Heart right ventricle (tissue), 16 donors: ENCODE measurements at regions not wholly inside any gene's neighbourhood (a gene's known extent, or its start where the extent isn't known, plus 50 kb on each side); places are given as distances from the start of the nearest gene placed in this dataset.

ENCODE experiments used
- ATAC-seq, 8 donors: fragments of 200-7000 bp; cut with Tn5 transposase; one replicate each; pipeline ENCODE4 v1.9.1; 2020; ENCODE audit warnings: mild to moderate bottlenecking in 8 of 8, moderate library complexity in 8 of 8, moderate number of reproducible peaks in 1 of 8
- DNase-seq, 2 donors: peaks; one replicate each; pipeline ENCODE4 v3.0.0-alpha.2; 2020
- H3K27ac ChIP-seq, 10 donors: fragments of 200-600 bp; sonication (generic) in 2 of 10; one replicate each; pipeline versions ENCODE4 v1.5.0 to v1.8.0; 2020 to 2022; ENCODE audit warnings: mild to moderate bottlenecking in 3 of 10
- H3K27me3 ChIP-seq, 7 donors: fragments of 200-600 bp; one replicate each; pipeline ENCODE4 v1.8.0; 2021 to 2022; ENCODE audit warnings: mild to moderate bottlenecking in 2 of 7
- H3K36me3 ChIP-seq, 9 donors: fragments of 200-600 bp; sonication (generic) in 1 of 9; one replicate each; pipeline versions ENCODE4 v1.5.0 to v1.8.0; 2020 to 2022; ENCODE audit warnings: mild to moderate bottlenecking in 2 of 9
- H3K4me1 ChIP-seq, 9 donors: fragments of 200-600 bp; sonication (generic) in 1 of 9; one replicate each; pipeline versions ENCODE4 v1.5.0 to v1.8.0; 2020 to 2022; ENCODE audit warnings: mild to moderate bottlenecking in 4 of 9
- H3K4me3 ChIP-seq, 10 donors: fragments of 200-600 bp; sonication (generic) in 2 of 10; one replicate each; pipeline versions ENCODE4 v1.5.0 to v1.8.0; 2020 to 2022; ENCODE audit warnings: mild to moderate bottlenecking in 7 of 10, moderate library complexity in 2 of 10
- H3K9me3 ChIP-seq, 11 donors: fragments of 200-600 bp in 10 of 11; sonication (generic) in 2 of 11; one replicate each; pipeline versions ENCODE4 v1.5.0 to v1.8.0; 2013 to 2022; ENCODE audit warnings: mild to moderate bottlenecking in 2 of 11, control low read depth in 1 of 11, moderate library complexity in 1 of 11
- WGBS, 2 donors: extraction: QIAGEN DNeasy Blood & Tissue Kit; methylation state at CpG; one replicate each; pipeline ENCODE4 v1.1.7; 2013; ENCODE audit warnings: inconsistent platforms in 1 of 2; 5-methylcytosine and 5-hydroxymethylcytosine counted together
- intact Hi-C, 10 donors: fragments of 100-400 bp; cut with DNase I; formaldehyde crosslinking; loops; one replicate each; pipeline versions ENCODE4 v1.11.1 to v1.14.2; 2022
- TF ChIP-seq, protein P1 (sequence below), 9 donors: fragments of 200-600 bp; sonication (generic) in 2 of 9; IDR thresholded peaks; one replicate each; pipeline versions ENCODE4 v1.5.0 to v1.8.0; 2021 to 2022; ENCODE audit warnings: antibody characterized with exemption in 9 of 9, mild to moderate bottlenecking in 5 of 9, moderate library complexity in 1 of 9
- donor health status: Arrhythmogenic right ventricular cardiomyopathy.
- donor health status: ischemic (EF 13 %, LVEDD 7.1; RV severe dilation, severe dysfunction).
- donor health status: healthy with polysubstance abuse.
- donor health status: DM: no; HTN: yes; CAD: no.
- donor health status: DM: no; HTN: no; CAD: no.
- donor health status: ischemic (EF 25% LVEDD 6.9; RV normal size, moderate dysfunction).
- donor health status: ischemic (EF 25% LVEDD 5.7; RV mildly dilated, moderate dysfunction).
- donor health status: healthy.
- donor health status: DM: yes; HTN: yes; CAD: no.
- donor health status: Ischemic cardiomyopathy.
- donor health status: ischemic (EF 35%, LVEDD 5.7; RV mildly dilated, moderate dysfunction).
- donor health status: nonischemic (EF 11% LVEDD 7.7; RV severe dilation, severe dysfunction).
- donor health status: DM: yes; HTN: yes; CAD: no.
- donor health status: PGD.
- donor health status: ischemic (EF 29% LVEDD 5.4; RV normal size, mild dysfunction).
- donor health status: nonischemic (EF 23%, LVEDD 6.1; RV moderate dilation, normal function).

DNA sequence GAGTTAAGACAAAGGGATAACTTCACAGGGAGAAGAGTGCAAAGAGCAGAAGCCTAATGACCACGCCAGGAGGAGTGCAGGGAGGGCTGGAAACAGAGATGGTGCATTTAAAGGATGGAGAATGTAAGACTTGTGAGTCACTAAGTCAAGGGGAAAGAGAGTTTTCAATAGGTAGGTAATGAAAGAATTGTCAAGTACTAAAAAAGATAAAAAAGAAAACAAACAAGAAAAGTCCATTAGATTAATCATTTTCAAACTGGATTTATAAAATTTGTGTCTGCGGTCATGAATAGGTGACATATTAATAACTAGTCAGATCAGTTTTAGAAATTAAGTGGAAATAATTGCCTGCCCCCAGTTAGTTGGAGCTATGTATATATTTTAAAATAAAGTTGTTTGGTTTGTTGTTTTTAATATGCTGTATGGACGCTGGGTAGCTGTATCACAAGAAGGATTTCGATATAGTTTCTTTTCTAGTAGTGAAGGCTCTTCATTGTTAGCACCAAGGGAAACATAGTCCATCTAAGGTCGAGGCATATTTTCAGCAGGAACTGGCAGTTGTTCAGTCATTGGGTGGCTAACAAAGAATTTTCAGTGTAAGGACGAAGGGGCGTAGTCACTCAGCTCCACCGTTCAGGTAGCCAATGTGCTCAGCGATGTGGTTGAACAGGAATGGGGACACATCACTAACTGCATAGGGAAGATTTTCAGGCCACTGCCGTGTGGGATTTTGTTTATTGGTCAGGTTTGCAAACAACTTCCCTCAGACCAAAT lies 203.0 kb downstream of the TGFB2 start:
- H3K4me1 ChIP-seq, result no peaks in the 10 kb centered on the region
- H3K4me3 ChIP-seq, result no peak overlapping the region
- TF ChIP-seq, protein P1, sequence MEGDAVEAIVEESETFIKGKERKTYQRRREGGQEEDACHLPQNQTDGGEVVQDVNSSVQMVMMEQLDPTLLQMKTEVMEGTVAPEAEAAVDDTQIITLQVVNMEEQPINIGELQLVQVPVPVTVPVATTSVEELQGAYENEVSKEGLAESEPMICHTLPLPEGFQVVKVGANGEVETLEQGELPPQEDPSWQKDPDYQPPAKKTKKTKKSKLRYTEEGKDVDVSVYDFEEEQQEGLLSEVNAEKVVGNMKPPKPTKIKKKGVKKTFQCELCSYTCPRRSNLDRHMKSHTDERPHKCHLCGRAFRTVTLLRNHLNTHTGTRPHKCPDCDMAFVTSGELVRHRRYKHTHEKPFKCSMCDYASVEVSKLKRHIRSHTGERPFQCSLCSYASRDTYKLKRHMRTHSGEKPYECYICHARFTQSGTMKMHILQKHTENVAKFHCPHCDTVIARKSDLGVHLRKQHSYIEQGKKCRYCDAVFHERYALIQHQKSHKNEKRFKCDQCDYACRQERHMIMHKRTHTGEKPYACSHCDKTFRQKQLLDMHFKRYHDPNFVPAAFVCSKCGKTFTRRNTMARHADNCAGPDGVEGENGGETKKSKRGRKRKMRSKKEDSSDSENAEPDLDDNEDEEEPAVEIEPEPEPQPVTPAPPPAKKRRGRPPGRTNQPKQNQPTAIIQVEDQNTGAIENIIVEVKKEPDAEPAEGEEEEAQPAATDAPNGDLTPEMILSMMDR (IDR thresholded peaks at IDR 0.05), result no peak
- intact Hi-C loops, result no loop called here
- H3K27me3 ChIP-seq, result no peaks in the 10 kb centered on the region
- H3K9me3 ChIP-seq, result no peaks in the 10 kb centered on the region
- no peaks in the 10 kb centered on the region for H3K36me3 ChIP-seq
- H3K27ac ChIP-seq, result no peak overlapping the region
- ATAC-seq (no peak), DNase-seq (no peak)
- WGBS, 2 donors, result 73 to 84% methylated on average over 10 of the region's 10 CpGs

DNA sequence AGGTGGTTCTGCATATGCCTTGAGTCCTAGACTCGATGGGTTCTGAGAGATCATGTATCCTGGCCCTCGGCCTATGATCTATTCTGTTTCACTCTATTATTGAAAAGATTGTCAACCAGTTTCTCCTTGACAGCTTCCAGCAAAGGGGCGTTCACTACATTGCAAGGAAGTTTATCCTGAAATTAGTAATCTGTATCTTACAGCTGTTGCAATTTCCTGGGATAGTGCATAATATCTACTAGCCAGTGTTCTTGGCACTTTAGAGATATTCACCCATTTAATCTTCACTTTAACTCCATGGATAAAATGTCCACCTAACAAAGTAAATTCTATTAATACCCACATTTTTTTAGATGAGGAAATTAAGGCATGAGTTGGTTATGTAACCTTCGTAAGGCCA lies 203.6 kb downstream of the TGFB2 start:
- DNase-seq (no peak), ATAC-seq (no peak)
- Histone ChIP-seq H3K4me3 (no peak overlapping the region), H3K36me3 (no peaks in the 10 kb centered on the region), H3K4me1 (no peaks in the 10 kb centered on the region), H3K27me3 (no peaks in the 10 kb centered on the region), H3K27ac (no peak overlapping the region), H3K9me3 (no peaks in the 10 kb centered on the region)
- 60 to 74% methylated on average over 4 of the region's 4 CpGs for WGBS, 2 donors
- intact Hi-C loops, result no loop called here
- TF ChIP-seq, protein P1 (IDR thresholded peaks at IDR 0.05), result no peak

DNA sequence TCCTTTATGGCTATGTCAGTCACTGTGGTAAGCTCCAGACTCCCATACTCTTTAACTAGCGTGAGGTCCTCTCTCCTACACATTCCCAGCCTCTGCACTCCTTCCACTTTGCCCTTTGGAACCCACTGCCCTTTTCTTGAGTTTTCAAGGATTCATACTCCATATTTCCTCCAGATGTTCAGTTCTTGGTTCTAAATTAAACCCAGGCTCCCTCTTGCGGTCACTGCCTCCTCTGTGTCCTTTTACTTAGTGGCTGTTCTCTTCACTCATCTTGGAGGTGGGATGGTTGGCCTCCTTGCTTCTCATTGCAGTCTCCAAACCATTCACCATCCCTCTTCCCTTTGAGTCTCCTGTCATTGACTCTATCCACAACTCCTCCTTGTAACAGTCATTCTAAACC lies 208.1 kb downstream of the TGFB2 start:
- Histone ChIP-seq H3K9me3 (no peaks in the 10 kb centered on the region), H3K36me3 (no peaks in the 10 kb centered on the region), H3K4me3 (no peak overlapping the region), H3K4me1 (peaks cover 0 to 8% (median 5%) of the 10 kb centered on the region in 9 donors), H3K27me3 (no peaks in the 10 kb centered on the region), H3K27ac (no peak overlapping the region)
- intact Hi-C loops, result no loop called here
- no peak for DNase-seq
- 90 to 93% methylated on average over 2 of the region's 2 CpGs for WGBS, 2 donors
- no peak for ATAC-seq
- TF ChIP-seq, protein P1 (IDR thresholded peaks at IDR 0.05), result no peak

DNA sequence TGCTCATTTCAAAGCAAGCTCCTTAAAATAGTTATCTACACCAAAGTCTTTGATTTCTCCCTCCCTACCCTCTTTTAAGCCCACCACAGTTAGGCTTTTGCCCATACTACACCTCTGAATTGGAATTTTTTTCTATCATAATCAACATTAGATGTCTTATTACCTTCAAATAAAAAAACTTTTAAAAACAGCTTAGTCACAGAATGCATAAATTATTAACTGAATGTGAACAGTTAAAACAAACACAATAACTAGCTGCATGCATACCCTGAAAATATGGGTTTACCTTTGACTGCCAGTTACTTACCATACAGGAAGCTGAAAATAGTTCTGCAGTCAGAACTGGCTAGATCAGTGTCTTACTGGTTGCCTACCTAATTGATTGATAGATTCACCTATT lies 210.9 kb downstream of the TGFB2 start:
- ATAC-seq (no peak), DNase-seq (no peak)
- H3K4me1 ChIP-seq, result peaks cover 0 to 16% (median 5%) of the 10 kb centered on the region in 9 donors
- H3K4me3 ChIP-seq, result no peak overlapping the region
- no peaks in the 10 kb centered on the region for H3K9me3 ChIP-seq
- H3K27me3 ChIP-seq, result no peaks in the 10 kb centered on the region
- intact Hi-C loops, result no loop called here
- H3K27ac ChIP-seq, result no peak overlapping the region
- TF ChIP-seq, protein P1 (IDR thresholded peaks at IDR 0.05), result no peak
- H3K36me3 ChIP-seq, result no peaks in the 10 kb centered on the region
